NB4 (cell line): ENCODE measurements at regions not wholly inside any gene's neighbourhood (a gene's known extent, or its start where the extent isn't known, plus 50 kb on each side); places are given as distances from the start of the nearest gene placed in this dataset.

Source experiments
- DNase-seq: peaks from one replicate; pipeline ENCODE4 v3.0.0; 2010; ENCODE audit warnings: low read depth
- H3K4me3 ChIP-seq: one replicate; pipeline ENCODE4 v1.5.1; 2011; ENCODE audit warnings: mild to moderate bottlenecking, low read depth, low read length, moderate library complexity
- CTCF ChIP-seq: IDR thresholded peaks from one replicate; pipeline ENCODE4 v1.5.1; 2012; ENCODE audit warnings: low read depth, low read length
- MYC ChIP-seq: IDR thresholded peaks from 2 replicates; pipeline ENCODE4 v1.6.1; 2011; ENCODE audit warnings: low read depth, low read length
- POLR2A ChIP-seq: IDR thresholded peaks from 2 replicates; pipeline ENCODE4 v1.6.1; 2011; ENCODE audit warnings: mild to moderate bottlenecking; ENCODE audit not compliant: insufficient read length; ENCODE audit errors: extremely low read depth
- TF ChIP-seq, protein P1 (sequence below): IDR thresholded peaks from 2 replicates; pipeline ENCODE4 v1.6.1; 2011; ENCODE audit warnings: low read depth, low read length

- TF ChIP-seq, protein P1, sequence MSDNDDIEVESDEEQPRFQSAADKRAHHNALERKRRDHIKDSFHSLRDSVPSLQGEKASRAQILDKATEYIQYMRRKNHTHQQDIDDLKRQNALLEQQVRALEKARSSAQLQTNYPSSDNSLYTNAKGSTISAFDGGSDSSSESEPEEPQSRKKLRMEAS = peak; percentile 62; the same call in 1 of the 2 replicates
- TF ChIP-seq CTCF = no peak
- TF ChIP-seq MYC = peak; percentile 85
- no peak overlapping the region for H3K4me3 ChIP-seq
- peak; percentile 89 for DNase-seq
These were observed 82.7 kb upstream of the CTSC start for GRCh38 chr11:88420165-88420791.

DNA sequence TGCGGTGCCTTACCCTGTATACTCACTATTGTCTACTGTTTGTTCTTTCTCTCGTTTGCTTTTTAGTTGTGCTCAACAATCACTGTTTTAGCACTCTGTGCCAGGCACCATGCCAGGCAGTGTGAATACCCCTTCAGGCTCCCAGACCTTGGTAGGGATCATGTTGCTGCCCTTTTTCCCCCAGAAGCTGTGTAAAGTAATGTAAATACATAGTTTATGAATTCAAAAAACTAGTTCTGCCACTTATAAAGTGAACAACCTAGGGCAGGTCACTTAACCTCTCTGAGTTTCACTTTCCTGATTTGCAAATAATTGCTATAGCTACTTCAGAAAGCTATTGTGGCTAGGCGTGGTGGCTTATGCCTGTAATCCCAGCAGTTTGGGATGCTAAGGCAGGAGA is 81.0 kb upstream of the CTSC start:
- no peak for DNase-seq
- H3K4me3 ChIP-seq = no peak overlapping the region
- TF ChIP-seq POLR2A (no peak), MYC (no peak), CTCF (no peak)

- H3K4me3 ChIP-seq = no peak overlapping the region
- TF ChIP-seq POLR2A = no peak
- no peak for DNase-seq
These were observed 78.0 kb upstream of the CTSC start for GRCh38 chr11:88415495-88415894.

- peak; percentile 62 for DNase-seq
- TF ChIP-seq MYC (no peak), POLR2A (no peak)
- TF ChIP-seq, protein P1 = 0 out of 2 replicates have a peak, but pooled peaks have one; percentile 5
- no peak overlapping the region for H3K4me3 ChIP-seq
These were observed 77.5 kb upstream of the CTSC start for GRCh38 chr11:88414981-88415413.

DNA sequence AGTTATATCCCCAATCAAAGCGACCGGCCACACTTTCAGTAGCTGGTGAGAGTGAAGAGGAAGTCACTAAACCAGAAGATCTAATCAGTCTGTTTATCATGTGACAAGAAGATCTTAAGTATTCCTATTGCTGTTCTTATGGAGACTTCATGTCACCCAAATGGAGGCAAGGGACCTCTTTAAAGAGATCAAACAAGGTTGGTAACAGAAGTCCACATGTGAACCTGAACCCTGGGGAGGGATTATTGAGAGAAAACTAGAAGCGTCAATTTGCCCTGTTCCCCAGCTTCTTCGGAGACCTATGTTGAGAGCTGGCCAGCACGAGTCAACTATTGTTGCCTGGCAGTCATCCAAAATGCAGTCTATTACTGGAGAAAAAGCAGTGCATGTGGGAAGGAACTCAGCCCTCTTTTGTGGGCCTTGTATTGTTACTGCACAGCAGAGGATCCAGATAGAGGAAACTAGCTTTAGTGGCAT is 76.9 kb upstream of the CTSC start:
- TF ChIP-seq, protein P1 = peak; percentile 49; the same call in 1 of the 2 replicates
- TF ChIP-seq MYC = peak; percentile 59; the same call in 1 of the 2 replicates
- no peak for TF ChIP-seq POLR2A
- no peak for TF ChIP-seq CTCF
- DNase-seq = peak; percentile 76
- H3K4me3 ChIP-seq = no peak overlapping the region

- TF ChIP-seq, protein P1 = no peak
- TF ChIP-seq MYC = no peak
- no peak for TF ChIP-seq CTCF
- TF ChIP-seq POLR2A = no peak
- no peak for DNase-seq
- H3K4me3 ChIP-seq = no peak overlapping the region
These were observed 73.7 kb upstream of the CTSC start for GRCh38 chr11:88411265-88411664.

- DNase-seq = no peak
- TF ChIP-seq CTCF (no peak), POLR2A (no peak), MYC (no peak)
- TF ChIP-seq, protein P1 = no peak
- H3K4me3 ChIP-seq = no peak overlapping the region
These were observed 73.1 kb upstream of the CTSC start for GRCh38 chr11:88410656-88411055.
